HCT116 (cell line): ENCODE measurements at regions not wholly inside any gene's neighbourhood (a gene's known extent, or its start where the extent isn't known, plus 50 kb on each side); places are given as distances from the start of the nearest gene placed in this dataset.

Experiments used
- ATAC-seq: fragments of 200-7000 bp; cut with Tn5 transposase; 2 replicates; pipeline ENCODE4 v1.9.1; 2020; ENCODE audit warnings: mild to moderate bottlenecking, moderate library complexity
- BruUV-seq: library from RNA; stranded (reverse); fragments of 400-500 nt; replicated peaks from 2 replicates; lab custom pipeline; 2021; lab: Mats Ljungman, UMichigan
- CTCF ChIA-PET: fragments of 300-600 bp; sonication (Branson Sonifier 250); formaldehyde crosslinking; loops from one replicate; lab custom pipeline; 2021; ENCODE audit warnings: antibody characterized with exemption; lab: Charles Lee
- POLR2A ChIA-PET: fragments of 300-600, 350-600 bp; sonication (Branson Sonifier 250); formaldehyde crosslinking; loops from one replicate; lab custom pipeline; 2021; ENCODE audit warnings: antibody characterized with exemption; lab: Charles Lee
- RAD21 ChIA-PET, 2 experiments: fragments of 300-600 bp; sonication (Branson Sonifier 250); formaldehyde crosslinking; loops; one replicate each; lab custom pipeline; 2023; ENCODE audit warnings: low total read pairs in 2 of 2; ENCODE audit not compliant: uncharacterized antibody in 2 of 2, unreplicated experiment in 2 of 2, low non-redundant PET in 1 of 2; lab: Charles Lee
- DNase-seq: peaks from one replicate; pipeline ENCODE4 v3.0.0-alpha.2; 2010; ENCODE audit warnings: low read depth, low spot score
- H2AFZ ChIP-seq: fragments of 200-600 bp; shearing (Covaris generic), sonication (generic); 2 replicates; pipeline ENCODE4 v1.6.1; 2017; ENCODE audit warnings: low read depth, mixed run types, mixed read lengths, antibody characterized with exemption, low read length; ENCODE audit not compliant: poor library complexity, severe bottlenecking
- H3K27ac ChIP-seq: 2 replicates; pipeline ENCODE4 v1.5.1; 2012; ENCODE audit warnings: low read depth, low read length
- H3K27me3 ChIP-seq: fragments of 200-600 bp; sonication (generic); 2 replicates; pipeline ENCODE4 v1.6.1; 2016; ENCODE audit warnings: mixed run types, low read length, mixed read lengths; ENCODE audit not compliant: insufficient read depth
- H3K36me3 ChIP-seq, 2 experiments: fragments of 200-500 bp in 1 of 2; fragments of 200-600 bp in 1 of 2; sonication (Bioruptor generic) in 1 of 2; sonication (generic) in 1 of 2; 2 replicates each; pipeline versions ENCODE4 v1.5.1 to v1.6.1; 2014 to 2016; ENCODE audit warnings: low read length in 2 of 2, inconsistent platforms in 1 of 2, mixed read lengths in 1 of 2, mixed run types in 1 of 2; ENCODE audit not compliant: insufficient read depth in 2 of 2, control insufficient read depth in 1 of 2
- H3K4me1 ChIP-seq, 2 experiments: fragments of 200-600 bp in 1 of 2; sonication (generic) in 1 of 2; 2 replicates each; pipeline versions ENCODE4 v1.5.1 to v1.6.1; 2012 to 2017; ENCODE audit warnings: low read length in 2 of 2, inconsistent platforms in 1 of 2, mild to moderate bottlenecking in 1 of 2, mixed read lengths in 1 of 2, mixed run types in 1 of 2, moderate library complexity in 1 of 2; ENCODE audit not compliant: insufficient read depth in 2 of 2, control insufficient read depth in 1 of 2
- H3K4me2 ChIP-seq: fragments of 200-600 bp; sonication (generic); 2 replicates; pipeline ENCODE4 v1.6.1; 2017; ENCODE audit warnings: mixed run types, low read length, mixed read lengths
- H3K4me3 ChIP-seq, 2 experiments: fragments of 200-600 bp in 1 of 2; sonication (generic) in 1 of 2; replicated peaks in 1 of 2; 2 replicates each; pipeline ENCODE4 v1.5.1; 2011 to 2016; ENCODE audit warnings: low read length in 2 of 2, control low read depth in 1 of 2, low read depth in 1 of 2, mild to moderate bottlenecking in 1 of 2, mixed read lengths in 1 of 2, mixed run types in 1 of 2
- H3K79me2 ChIP-seq: fragments of 200-600 bp; sonication (generic); 2 replicates; pipeline ENCODE4 v1.6.1; 2017; ENCODE audit warnings: mild to moderate bottlenecking, mixed run types, low read length, moderate library complexity, mixed read lengths; ENCODE audit not compliant: insufficient read depth
- H3K9ac ChIP-seq: fragments of 200-600 bp; sonication (generic); 2 replicates; pipeline ENCODE4 v1.6.1; 2016; ENCODE audit warnings: low read length, mixed read lengths
- H3K9me2 ChIP-seq: fragments of 200-600 bp; sonication (generic), shearing (Covaris generic); 2 replicates; pipeline ENCODE4 v1.6.1; 2017; ENCODE audit warnings: mixed run types, mild to moderate bottlenecking, moderate library complexity; ENCODE audit not compliant: insufficient read depth
- H3K9me3 ChIP-seq, 2 experiments: fragments of 200-500 bp in 1 of 2; fragments of 200-600 bp in 1 of 2; sonication (Bioruptor generic) in 1 of 2; sonication (generic) in 1 of 2; 2 replicates each; pipeline ENCODE4 v1.6.1; 2014 to 2017; ENCODE audit warnings: low read length in 2 of 2, mixed read lengths in 2 of 2, inconsistent platforms in 1 of 2, low read depth in 1 of 2, mild to moderate bottlenecking in 1 of 2, mixed run types in 1 of 2, moderate library complexity in 1 of 2; ENCODE audit not compliant: control insufficient read depth in 1 of 2, insufficient read depth in 1 of 2
- H4K20me1 ChIP-seq: fragments of 200-600 bp; sonication (generic), shearing (Covaris generic); 2 replicates; pipeline ENCODE4 v1.6.1; 2017; ENCODE audit warnings: mixed run types, mild to moderate bottlenecking, moderate library complexity; ENCODE audit not compliant: insufficient read depth
- CEBPB ChIP-seq: IDR thresholded peaks from 2 replicates; pipeline ENCODE4 v1.6.1; 2012; ENCODE audit warnings: low read depth
- CTCF ChIP-seq, 3 experiments: fragments of 200-600 bp in 1 of 3; sonication (generic) in 1 of 3; IDR thresholded peaks in 2 of 3; conservative IDR thresholded peaks in 1 of 3; 2 replicates each; pipeline ENCODE4 v1.5.1; 2012 to 2017; ENCODE audit warnings: low read depth in 2 of 3, low read length in 2 of 3, antibody characterized with exemption in 1 of 3, borderline replicate concordance in 1 of 3, control low read depth in 1 of 3, mild to moderate bottlenecking in 1 of 3, mixed read lengths in 1 of 3, mixed run types in 1 of 3, moderate library complexity in 1 of 3; ENCODE audit not compliant: insufficient read depth in 1 of 3
- EGR1 ChIP-seq: IDR thresholded peaks from 2 replicates; pipeline ENCODE4 v1.6.1; 2012; ENCODE audit warnings: low read depth
- EZH2 ChIP-seq: fragments of 200-600 bp; sonication (generic); IDR thresholded peaks from 2 replicates; pipeline ENCODE4 v1.6.1; 2017; ENCODE audit warnings: antibody characterized with exemption, mixed run types
- FOSL1 ChIP-seq: IDR thresholded peaks from 2 replicates; pipeline ENCODE4 v1.6.1; 2012; ENCODE audit warnings: low read depth
- JUND ChIP-seq: IDR thresholded peaks from 2 replicates; pipeline ENCODE4 v1.6.1; 2012
- MAX ChIP-seq: IDR thresholded peaks from 2 replicates; pipeline ENCODE4 v1.6.1; 2012
- POLR2A ChIP-seq: IDR thresholded peaks from 2 replicates; pipeline ENCODE4 v1.7.0; 2011; ENCODE audit warnings: borderline replicate concordance; ENCODE audit not compliant: insufficient read depth, insufficient read length; ENCODE audit errors: extremely low read depth
- POLR2AphosphoS5 ChIP-seq: IDR thresholded peaks from 2 replicates; pipeline ENCODE4 v1.6.1; 2011; ENCODE audit warnings: mild to moderate bottlenecking, low read depth, low read length, moderate library complexity
- SIN3A ChIP-seq: IDR thresholded peaks from 2 replicates; pipeline ENCODE4 v1.6.1; 2012; ENCODE audit warnings: low read depth
- SP1 ChIP-seq: IDR thresholded peaks from 2 replicates; pipeline ENCODE4 v1.6.1; 2012; ENCODE audit warnings: low read depth
- TCF7L2 ChIP-seq: IDR thresholded peaks from 2 replicates; pipeline ENCODE4 v1.7.0; 2011; ENCODE audit warnings: borderline replicate concordance, inconsistent platforms; ENCODE audit not compliant: insufficient read depth, insufficient read length; ENCODE audit errors: extremely low read depth
- ZBTB33 ChIP-seq: IDR thresholded peaks from 2 replicates; pipeline ENCODE4 v1.6.1; 2011; ENCODE audit warnings: mild to moderate bottlenecking, low read length, moderate library complexity; ENCODE audit not compliant: insufficient replicate concordance; ENCODE audit errors: extremely low read depth
- ZFX ChIP-seq: fragments of 450-650 bp; IDR thresholded peaks from 2 replicates; pipeline ENCODE4 v1.6.1; 2017
- ZNF274 ChIP-seq: fragments of 200-500 bp; sonication (Bioruptor generic); IDR thresholded peaks from 2 replicates; pipeline ENCODE4 v1.6.1; 2014; ENCODE audit warnings: mild to moderate bottlenecking, low read depth, low read length, inconsistent platforms
- intact Hi-C: fragments of 100-400 bp; cut with micrococcal nuclease; formaldehyde crosslinking; loops from 2 replicates; pipeline ENCODE4 v1.10.0; 2022

- H3K36me3 ChIP-seq, result no peaks in the 10 kb centered on the region
- H3K27ac ChIP-seq, result no peak overlapping the region
- BruUV-seq, result no TSS peak
- H3K9ac ChIP-seq, result no peak overlapping the region
- no peak overlapping the region for H2AFZ ChIP-seq
- H3K27me3 ChIP-seq, result no peaks in the 10 kb centered on the region
- no peaks in the 10 kb centered on the region for H3K9me2 ChIP-seq
- H3K9me3 ChIP-seq, result no peaks in the 10 kb centered on the region
- TF ChIP-seq JUND, result no peak
- no peak for TF ChIP-seq FOSL1
- TF ChIP-seq SP1, result no peak
- TF ChIP-seq TCF7L2, result no peak
- no peak for TF ChIP-seq EGR1
- TF ChIP-seq SIN3A, result no peak
- TF ChIP-seq CTCF (IDR thresholded peaks at IDR 0.05 in 2 of 3, conservative IDR thresholded peaks at IDR 0.05 in 1 of 3; ENCODE audit: borderline replicate concordance in 1 of 3, insufficient read depth in 1 of 3, low read depth in 2 of 3, low read length in 2 of 3), result no peak
- TF ChIP-seq MAX, result no peak
- TF ChIP-seq POLR2A, result no peak
- TF ChIP-seq ZFX, result no peak
- TF ChIP-seq ZNF274, result no peak
- no peak for TF ChIP-seq ZBTB33
- no peak for TF ChIP-seq POLR2AphosphoS5
- no peak for TF ChIP-seq EZH2
- no peak for TF ChIP-seq CEBPB
- POLR2A ChIA-PET, result no interaction called here
- no peaks in the 10 kb centered on the region for H4K20me1 ChIP-seq
- H3K79me2 ChIP-seq, result no peaks in the 10 kb centered on the region
- ATAC-seq (no peak), DNase-seq (no peak)
- no peak overlapping the region for H3K4me2 ChIP-seq
- RAD21 ChIA-PET, result no interaction called here
- intact Hi-C loops, result no loop called here
- CTCF ChIA-PET, result no interaction called here
- no peak overlapping the region for H3K4me3 ChIP-seq
- no peaks in the 10 kb centered on the region for H3K4me1 ChIP-seq
These were observed 70.6 kb upstream of the PHACTR2 start for GRCh38 chr6:143607168-143607567.
